NCI-H82 treated with DMSO at 0.1 percent for 48 hours (cell line): ENCODE measurements at regions not wholly inside any gene's neighbourhood (a gene's known extent, or its start where the extent isn't known, plus 50 kb on each side); places are given as distances from the start of the nearest gene placed in this dataset.
"Not testable (repeated sequence)": the region's sequence is repeated elsewhere in the genome, so short reads cannot be mapped to it uniquely, and the experiment has no call there.

Experiments
- DNase-seq: peaks from one replicate; lab custom pipeline; 2025; ENCODE audit not compliant: unreplicated experiment; lab: John Stamatoyannopoulos, UW

DNA sequence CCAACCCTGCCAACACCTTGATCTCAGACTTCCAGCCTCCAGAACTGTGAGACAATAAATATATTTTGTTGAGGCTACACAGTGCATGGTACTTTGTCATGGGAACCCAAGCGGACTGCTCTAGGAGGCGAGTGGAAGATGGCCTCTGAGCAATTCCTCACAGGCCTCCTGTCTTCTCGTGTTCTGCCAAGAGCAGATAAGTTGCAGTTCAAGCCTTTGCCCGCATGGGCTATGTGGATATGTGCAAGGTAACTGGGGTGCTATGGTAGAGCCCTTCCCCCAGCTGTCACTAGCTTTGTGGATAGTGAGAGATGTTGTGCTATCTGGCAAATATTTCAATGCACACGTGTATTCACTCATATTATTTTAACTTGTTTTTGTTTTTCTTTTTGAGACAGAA, 156.0 kb upstream of the BCOR start:
- no peak for DNase-seq

DNA sequence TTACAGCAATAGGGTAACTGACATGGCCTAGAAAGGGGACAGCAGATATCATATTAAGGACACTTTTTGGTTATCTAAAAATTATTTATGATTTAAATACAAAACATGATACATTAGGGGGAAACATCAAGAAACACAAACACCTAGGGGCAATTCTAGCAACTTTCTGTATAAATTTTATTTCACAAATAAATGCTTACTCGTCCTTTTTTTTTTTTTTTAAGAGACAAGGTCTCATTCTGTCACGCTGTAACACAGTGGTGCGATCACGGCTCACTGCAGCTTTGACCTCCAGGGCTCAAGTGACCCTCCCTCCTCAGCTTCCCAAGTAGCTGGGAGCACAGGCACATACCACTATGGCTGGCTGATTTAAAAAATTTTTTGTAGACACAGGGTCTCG, 151.8 kb upstream of the BCOR start:
- DNase-seq, result no peak

DNA sequence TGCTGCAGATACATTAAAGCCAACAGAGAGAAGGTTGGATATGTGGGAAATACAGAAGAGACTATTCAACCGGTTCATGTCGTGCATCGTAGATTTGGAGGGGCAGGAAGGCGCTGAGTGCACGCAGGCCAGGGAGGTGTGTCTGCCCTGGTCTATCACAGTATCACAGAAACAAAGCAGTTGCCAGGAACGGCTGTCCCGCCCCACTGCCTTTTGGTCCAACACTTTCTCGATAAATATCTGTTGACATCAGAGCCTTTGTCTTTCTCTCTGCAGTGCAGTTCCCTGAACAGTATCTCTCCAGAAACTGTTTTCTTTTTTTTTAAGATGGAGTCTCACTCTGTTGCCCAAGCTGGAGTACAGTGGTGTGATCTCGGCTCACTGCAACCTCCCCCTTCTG, 151.1 kb upstream of the BCOR start:
- no peak for DNase-seq

DNA sequence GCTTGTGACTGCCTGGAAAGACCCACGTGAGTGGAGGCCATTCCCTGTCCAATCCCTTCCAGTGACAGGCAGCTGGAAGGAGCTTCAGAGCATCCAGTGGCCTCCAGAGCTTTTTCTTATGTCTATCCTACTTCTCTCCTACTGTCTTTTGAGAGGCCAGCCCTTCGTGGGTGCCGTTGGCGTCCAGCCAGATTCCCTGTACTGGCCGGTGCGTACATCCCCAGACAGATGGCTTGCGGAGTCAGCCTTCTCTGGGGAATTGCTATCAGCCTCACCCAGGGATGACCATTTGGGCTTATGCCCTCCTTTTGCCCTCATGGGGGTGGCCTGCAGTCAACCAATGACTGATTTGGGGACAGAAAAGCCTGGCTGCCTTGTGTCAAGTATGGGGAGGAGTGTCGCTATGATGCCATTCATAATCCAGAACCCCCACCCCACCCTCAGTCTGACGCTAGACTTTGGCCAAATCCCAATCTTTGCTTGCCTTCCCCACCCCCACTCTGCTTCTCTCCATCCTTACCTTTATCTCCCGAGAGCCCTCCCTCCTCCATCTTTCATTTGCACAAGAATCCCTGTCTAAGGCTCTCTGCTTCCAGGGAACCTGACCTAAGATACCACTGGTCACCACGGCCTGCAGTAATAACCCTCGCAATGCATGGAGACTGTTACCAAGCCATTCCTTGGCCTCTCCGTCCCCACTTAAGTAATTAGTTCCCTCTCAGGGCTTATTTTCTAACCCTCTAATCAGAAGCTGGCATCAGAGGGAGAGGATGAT, 150.3 kb upstream of the BCOR start:
- peak; percentile 49 for DNase-seq

DNA sequence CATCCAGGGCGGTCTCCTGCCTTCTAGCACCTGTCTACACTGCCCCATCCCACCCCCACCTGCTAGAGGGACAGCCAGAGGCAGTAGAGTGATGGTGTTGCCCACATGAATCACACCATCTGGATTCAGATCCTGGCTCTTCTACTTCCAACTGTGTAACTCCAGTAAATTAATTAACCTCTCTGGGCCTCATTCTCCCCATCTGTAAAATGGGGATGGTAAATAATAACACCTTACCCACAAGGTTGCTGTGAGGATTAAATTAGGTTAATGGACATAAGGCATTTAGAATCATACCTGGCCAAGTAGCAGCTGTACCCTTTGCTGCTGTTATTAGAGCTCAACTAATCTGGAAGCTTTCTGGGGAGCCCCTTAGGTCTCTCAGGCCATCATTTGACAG, 149.6 kb upstream of the BCOR start:
- no peak for DNase-seq

DNA sequence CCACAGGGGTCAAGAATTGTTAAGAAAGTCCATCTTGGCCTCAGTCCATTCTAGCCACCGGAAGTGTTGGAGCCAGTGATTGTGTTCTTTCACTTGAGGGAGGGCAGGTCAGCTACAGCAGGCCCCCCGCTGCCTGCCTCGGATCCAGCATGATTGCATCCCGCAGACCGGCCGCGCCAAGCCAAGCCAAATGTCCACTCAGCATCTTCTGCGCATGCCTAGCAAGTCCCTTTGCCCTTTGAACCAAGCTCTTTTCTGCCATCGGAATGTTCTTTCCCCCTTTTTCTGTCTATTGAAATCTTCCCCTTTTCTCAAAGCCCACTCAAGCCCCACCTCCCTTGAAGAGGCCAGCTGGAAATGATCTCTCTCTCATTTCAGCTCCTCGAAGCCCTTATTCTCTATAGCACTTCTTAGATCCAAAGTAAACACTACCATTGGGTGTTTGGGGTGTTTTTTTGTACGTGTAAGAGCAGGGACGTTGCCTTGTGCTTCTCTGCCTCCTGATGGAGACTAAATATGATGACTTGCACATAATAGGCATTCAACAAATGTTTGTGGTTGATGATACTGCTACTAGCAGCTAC, 147.8 kb upstream of the BCOR start:
- no peak for DNase-seq

DNA sequence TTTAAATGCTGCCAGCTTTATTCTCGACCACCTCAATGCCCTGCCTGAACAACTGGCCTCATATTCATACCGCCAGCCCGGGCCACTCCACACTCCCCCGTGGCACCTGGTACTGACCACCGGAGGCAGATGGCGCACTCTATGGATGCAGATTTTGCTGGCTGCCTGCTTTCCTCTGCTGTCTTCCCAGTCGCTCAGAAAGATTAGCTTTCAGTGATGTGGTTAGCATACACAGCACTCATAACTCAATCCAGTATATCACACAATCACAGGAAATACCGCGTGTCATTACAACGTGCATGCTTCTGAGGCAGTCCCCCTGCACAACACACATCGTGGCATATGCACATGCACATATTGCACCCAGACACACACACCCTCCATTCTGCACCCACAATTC, 147.2 kb upstream of the BCOR start:
- DNase-seq, result peak; percentile 7

DNA sequence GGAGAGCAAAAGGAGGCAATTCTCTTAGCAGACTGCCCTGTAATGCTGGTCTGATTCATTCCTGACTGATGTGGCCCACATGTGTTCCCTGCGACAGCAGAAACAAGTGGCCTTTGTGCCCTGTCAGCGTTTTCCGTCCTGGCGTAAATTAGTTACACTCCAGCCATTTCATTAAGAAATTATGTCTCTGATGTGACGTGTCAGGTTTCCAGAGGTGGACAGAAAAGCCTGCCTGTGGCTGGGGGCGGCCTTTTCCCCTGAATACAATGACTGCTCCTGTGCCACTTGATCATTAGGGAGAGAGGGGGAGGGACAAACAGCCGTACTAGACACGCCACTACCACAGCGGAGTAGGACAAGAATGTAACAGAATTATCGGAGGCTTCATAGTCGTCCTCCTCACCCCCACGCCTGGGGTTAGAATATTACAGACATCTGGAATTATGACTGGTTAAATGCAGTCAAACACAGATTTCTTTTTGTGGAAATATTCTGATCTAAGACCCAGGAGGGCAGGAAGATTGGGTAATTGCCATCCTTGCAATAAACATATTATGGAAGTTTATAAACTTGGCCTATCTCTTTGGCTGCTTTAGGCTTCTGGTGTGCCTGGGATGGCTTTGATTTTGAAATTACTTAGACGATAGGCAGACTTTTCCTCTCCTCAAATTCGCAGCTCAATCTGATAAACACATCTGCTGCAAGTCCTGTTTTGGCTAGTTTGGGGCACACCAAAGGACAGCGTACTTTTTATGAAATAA, 146.2 kb upstream of the BCOR start:
- DNase-seq, result no peak

DNA sequence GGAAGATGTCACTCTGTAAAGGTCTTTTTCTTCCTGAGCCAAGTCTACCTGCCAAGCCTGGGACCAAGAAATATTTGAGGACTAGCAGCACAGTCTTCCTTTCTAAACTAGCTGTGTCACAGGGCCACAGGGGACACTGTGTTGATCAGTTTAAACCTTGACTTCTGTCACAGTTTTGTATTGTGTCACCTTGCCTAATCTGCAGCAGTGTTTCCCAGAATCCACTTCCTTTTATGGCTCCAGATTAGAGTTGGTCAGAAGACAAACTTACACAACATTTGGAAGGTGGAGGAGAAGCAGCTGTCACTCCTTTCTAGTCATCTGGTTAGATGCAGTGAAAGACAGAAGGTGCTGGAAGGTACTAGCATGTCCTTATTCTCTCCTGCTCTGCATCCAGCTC, 143.1 kb upstream of the BCOR start:
- DNase-seq, result no peak

DNA sequence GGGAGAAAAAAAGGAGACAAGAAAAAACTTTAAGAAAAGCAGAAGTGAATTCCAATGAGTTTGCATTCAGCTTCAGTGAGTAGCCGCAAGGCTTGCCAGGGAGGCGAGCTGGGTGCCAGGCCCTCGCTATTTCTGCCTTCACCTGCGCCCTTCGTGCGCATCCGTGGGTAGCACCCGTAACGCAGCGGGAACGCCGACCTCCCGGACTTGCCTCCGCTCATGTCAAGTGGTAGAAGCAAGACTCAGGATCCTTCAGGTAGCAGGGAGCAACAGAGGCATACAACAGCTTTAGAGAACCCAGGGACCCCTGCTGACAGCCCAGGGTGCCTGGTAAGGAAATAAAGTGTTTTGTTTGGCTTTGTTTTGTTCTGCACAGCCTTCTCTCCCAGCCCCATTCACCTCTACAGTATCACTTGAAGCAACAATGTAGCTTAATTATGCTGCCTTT, 140.0 kb upstream of the BCOR start:
- no peak for DNase-seq

DNA sequence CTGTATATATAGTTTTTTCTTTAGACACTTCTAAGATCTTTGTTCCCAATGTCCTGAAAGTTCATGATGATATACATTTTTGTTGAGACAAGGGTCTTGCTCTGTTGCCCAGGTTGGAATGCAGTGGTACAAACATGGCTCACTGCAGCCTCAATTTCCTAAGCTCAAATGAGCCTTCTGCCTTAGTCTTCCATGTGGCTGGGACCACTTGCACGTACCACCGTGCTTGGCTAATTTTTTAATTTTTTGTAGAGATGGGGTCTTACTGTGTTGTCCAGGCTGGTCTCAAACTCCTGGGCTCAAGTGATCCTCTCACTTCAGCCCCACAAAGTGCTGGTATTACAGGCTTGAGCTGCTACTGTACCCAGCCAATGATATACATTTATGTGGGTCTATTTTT, 132.9 kb upstream of the BCOR start:
- DNase-seq, result no peak

DNA sequence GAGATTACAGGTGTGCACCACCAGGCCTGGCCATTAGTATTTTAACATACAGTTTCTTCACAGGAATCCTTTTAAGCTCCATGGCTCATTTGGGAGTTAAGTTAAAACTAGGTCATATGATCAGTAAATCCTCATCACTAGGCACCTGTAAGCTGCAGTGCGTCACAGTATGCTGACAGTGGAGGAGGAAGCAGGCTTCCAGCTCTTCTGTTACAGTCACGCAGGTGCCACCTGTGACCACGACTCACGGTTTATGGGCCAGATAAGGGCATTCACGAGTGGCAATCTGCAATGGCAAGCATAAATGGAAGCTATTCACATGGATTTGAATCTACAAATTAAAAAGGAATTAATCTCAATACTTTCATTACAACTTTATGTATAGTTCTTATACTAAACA, 129.4 kb upstream of the BCOR start:
- no peak for DNase-seq

DNA sequence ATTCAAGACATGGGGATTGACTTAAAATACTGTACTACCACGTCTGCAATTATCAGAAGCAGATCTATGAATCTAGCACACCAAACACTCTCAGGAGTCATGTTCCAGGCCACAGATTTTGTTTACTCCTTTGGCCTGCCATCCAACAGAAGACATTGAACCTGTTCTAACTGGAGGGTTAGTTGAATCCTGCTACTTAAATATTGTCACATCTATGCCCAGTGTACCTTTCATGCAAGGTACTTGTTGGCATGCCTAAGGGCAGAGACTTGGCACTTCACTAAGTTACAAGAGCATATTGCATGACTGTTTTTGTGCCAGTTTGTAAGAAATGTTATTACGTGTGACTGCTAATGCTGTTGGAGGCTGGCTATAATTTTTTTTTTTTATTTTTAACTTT, 126.9 kb upstream of the BCOR start:
- no peak for DNase-seq

DNA sequence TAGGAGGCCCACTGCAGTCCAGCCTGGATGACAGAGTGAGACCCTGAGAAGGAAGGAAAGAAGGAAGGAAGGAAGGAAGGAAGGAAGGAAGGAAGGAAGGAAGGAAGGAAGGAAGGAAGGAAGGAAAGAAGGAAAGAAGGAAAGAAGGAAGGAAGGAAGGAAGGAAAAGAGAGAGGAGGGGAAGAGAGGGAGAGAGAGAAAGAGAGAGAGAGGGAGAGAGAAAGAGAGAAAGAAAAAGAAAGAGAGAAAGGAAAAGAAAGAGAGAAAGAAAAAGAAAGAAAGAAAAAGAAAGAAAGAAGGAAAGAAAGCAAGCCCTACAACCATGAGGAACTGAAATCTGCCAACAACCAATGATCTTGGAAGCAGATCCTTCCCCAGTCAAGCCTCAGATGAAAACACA, 124.9 kb upstream of the BCOR start:
- not testable (repeated sequence) for DNase-seq

DNA sequence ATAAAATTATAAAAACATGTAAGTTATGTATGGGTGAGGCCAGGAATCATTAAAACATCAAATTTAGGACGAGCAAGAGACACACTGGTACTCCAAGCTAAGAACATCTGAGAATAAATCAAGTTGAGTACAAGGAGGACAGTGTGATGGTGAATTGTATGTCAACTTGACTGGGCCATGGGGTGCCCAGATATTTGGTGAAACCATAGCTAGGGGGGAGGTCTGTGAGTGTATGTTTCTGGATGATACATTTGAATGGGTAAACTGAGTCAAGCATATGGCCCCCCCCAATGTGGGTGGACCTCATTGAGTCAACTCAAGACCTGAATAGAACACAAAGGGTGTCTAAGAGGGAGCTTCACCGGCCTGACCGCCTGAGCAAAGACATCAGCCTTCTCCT, 115.3 kb upstream of the BCOR start:
- DNase-seq, result no peak

DNA sequence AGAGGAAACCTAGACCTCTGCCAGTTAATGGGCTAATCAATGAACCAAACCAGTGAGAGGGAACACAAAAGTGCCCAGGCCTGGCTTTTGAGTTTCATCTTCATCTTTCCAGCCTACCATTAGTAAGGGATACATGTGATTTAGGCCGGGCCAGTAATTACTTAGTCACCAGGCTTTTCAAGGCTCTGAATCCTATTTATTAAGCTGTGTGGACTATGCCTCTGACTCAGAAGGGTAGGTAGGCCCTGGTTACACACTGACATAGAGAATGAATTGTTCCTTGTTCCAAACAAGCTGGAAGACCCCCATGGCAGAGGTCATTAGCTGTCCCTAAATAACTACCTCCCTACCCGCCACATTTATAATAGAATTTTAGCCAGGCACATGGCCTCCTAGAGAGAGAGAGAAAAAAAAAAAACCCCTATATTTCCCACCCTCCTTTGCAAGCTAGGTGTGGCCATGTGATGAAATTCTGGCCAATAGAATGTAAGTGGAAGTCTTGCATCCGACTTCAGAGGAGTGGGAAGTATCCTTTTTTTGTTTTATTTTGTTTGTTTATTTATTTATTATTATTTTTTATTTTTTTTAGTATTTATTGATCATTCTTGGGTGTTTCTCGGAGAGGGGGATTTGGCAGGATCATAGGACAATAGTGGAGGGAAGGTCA, 112.3 kb upstream of the BCOR start:
- peak; percentile 15 for DNase-seq

DNA sequence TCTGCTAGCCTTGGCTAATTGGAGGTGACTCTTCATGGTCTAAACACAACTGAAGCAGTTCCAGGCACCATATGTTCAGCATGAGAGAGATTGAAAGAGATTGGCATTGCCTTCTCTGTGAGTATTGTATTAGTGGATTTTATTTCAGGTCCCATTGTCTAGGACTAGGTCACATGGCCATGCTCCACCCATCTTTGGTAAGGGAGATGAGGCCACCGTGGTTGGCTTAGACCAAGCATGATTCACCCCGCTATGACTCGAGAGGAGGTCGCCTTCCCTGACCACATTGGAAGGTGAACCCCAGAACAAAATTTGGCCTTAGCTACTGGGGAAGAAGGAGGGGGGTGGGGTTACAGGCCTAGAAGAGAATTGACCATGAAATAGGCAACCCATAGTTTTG, 109.9 kb upstream of the BCOR start:
- no peak for DNase-seq

DNA sequence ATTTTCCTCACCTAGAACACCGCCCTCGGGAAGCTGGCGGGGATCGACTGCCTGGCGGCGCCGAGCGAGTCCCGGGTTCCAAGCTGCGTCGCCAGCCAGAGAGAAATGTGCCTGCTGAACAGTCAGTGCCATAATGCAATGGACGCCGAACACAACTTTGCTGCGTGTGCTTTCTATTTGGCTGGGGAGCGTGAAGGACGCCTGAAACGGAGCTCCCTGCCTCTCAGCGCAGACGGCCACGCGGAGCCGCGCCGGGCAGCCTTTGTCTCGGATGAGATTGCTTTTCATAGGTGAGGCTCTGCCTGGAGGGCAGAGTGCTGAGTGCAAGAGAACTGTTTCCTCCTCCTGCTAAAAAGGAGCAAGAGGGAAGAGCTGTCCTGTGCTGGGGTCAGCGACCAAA, 107.7 kb upstream of the BCOR start:
- no peak for DNase-seq

DNA sequence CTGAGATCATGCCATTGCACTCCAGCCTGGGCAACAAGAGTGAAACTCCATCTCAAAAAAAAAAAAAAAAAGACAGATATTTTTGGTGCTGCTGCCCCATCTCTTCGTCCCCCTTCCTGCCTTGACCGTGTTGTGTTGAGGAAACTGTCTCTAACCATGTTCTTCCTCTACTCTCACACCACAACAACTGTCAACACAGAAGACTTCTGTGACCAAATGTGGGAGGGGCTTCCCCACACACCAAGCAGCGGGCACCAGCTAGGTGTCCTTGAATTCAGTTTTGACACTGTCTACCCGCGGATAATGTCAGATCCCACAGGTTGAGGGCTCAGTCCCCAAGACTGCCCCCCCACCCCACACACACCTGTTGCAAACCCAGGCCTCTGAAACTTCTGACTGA, 104.7 kb upstream of the BCOR start:
- DNase-seq, result no peak

DNA sequence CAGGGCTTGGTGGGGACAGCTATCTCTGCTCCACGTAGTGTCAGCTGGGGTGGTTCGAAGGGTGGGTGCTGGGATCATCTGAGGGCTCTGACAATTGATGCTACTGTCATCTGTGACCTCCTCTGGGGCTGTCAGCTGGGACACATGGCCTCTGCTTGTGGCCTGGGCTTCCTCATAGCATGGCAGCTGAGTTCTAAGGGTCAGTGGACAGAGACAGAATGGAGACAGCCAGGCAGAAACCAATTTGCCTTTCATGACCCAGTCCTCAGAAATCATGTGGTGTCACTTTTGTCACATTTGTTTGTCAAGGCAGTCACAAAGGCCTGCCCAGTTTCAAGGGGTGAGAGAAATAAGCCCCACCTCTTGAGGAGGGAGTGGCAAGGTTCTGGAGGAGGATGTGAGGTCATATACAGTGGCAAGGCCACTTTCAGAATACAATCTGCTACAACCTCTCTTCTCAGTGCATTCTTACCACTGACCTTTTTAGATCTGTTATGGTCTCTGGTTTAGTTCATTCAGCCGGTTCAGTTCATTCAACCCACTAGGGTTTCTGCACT, 103.6 kb upstream of the BCOR start:
- no peak for DNase-seq

DNA sequence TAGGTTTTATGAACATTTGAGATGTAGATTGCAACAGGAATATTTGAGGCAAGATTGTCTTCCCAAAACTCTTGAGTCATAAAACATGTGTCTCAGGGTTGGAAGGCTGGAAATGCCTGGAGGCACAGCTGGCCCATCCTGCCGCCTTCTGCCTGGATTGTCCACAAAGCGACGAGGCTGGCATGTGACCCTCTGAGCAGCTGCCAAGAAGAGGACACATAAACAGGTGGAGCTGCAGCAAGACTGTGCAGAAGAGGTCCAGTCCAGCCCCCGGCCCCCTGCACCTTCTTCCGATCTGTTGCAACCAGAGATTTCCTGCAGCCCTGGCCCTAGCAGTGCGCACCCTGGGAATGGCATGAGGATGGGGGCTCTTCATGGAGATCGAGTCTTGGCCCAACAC, 101.9 kb upstream of the BCOR start:
- DNase-seq, result no peak
